ENCODE measurements at regions not wholly inside any gene's neighbourhood (a gene's known extent, or its start where the extent isn't known, plus 50 kb on each side); places are given as distances from the start of the nearest gene placed in this dataset.

GRCh38 chr18:34001376-34001775 lies 223.3 kb downstream of the NOL4 start:
- DNase-seq (ENCODE audit: extremely low read depth in 1 of 11, low read depth in 9 of 11, low spot score in 4 of 11) = no peak

DNA sequence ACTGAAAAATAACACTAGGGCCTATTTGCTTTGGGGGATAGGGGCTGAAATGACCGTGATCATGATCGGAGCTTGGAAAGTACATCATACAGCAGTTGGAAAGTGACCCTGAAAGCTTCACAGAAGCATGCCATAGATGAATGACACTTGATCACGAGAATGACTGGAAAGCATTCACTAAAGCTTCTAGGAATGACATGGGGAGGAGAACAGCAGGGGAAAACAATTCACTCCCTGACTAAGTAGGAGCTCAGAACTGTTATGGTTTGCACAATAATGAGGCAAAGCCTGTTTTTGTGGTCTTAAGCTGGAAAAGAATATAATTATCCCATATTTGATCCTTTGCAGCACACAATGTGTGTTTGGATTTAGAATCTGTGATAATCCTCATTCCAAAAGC lies 237.5 kb downstream of the NOL4 start:
- DNase-seq (ENCODE audit: extremely low read depth in 1 of 11, low read depth in 9 of 11, low spot score in 4 of 11) = no peak

- no peak for DNase-seq (ENCODE audit: extremely low read depth in 1 of 11, low read depth in 9 of 11, low spot score in 4 of 11)
Observed at GRCh38 chr18:33983126-33983525, 241.6 kb downstream of the NOL4 start.

GRCh38 chr18:33960417-33960816 lies 264.3 kb downstream of the NOL4 start:
- DNase-seq (ENCODE audit: extremely low read depth in 1 of 11, low read depth in 9 of 11, low spot score in 4 of 11) = no peak

- DNase-seq (ENCODE audit: extremely low read depth in 1 of 11, low read depth in 9 of 11, low spot score in 4 of 11) = no peak
Observed at GRCh38 chr18:33959609-33960008, 265.1 kb downstream of the NOL4 start.

DNA sequence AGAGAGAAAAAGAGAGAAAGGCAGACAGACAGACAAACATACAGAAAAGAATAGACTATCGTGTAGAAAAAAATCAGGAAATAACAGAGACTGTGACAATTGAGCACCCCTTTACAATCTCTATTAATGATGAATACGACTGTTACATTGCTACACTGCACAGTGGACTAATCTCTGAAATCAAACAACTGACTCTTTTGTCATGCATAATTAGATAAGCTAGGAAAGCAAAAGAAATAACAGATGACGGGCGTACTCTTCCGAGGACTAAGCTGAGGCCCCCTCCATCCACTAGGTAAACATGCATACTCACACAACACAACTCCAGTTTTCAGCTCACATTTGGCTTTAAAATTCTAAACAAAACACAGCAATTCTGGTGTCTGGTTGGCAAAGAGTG lies 267.0 kb downstream of the NOL4 start:
- no peak for DNase-seq (ENCODE audit: extremely low read depth in 1 of 11, low read depth in 9 of 11, low spot score in 4 of 11)

DNA sequence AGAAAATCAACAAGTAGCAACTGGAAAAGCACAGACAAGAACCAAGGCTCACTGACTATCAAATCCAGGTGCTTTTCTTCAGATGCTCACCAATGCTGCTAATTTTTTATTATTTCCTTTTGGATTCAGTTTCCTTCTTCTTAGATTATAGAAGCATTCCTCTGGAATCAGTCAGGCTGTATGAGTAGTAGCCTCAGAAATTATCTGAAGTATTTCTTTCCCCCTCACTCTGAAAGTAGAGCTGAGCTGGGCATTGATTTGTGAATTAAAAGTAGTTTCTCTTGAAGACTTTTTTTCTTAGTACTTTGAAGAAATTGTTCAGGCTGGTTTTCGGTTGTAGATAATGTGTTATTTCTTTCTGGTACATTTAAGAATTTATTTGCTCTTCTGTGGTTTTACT lies 273.7 kb downstream of the NOL4 start:
- no peak for DNase-seq (ENCODE audit: extremely low read depth in 1 of 11, low read depth in 9 of 11, low spot score in 4 of 11)

DNA sequence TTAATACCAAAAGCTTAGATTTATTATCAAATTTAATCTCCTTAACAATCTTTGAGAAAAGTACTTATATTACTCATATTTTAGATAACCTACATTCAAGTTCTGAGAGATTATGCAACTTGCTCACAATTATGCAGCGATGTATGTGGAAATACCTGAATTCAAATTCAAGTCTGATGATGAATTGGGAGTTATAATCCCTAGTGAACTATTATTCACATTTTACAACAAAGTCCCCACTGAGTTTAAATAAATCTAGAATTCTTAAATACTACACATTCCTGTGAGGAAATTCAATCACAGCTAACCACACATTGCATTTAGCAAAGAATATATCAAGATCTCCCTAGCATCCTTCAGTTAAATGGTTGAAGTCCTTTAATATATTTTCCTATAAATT lies 278.4 kb downstream of the NOL4 start:
- DNase-seq (ENCODE audit: extremely low read depth in 1 of 11, low read depth in 9 of 11, low spot score in 4 of 11) = no peak

GRCh38 chr18:33944493-33944892 lies 280.2 kb downstream of the NOL4 start:
- DNase-seq (ENCODE audit: extremely low read depth in 1 of 11, low read depth in 9 of 11, low spot score in 4 of 11) = no peak

DNA sequence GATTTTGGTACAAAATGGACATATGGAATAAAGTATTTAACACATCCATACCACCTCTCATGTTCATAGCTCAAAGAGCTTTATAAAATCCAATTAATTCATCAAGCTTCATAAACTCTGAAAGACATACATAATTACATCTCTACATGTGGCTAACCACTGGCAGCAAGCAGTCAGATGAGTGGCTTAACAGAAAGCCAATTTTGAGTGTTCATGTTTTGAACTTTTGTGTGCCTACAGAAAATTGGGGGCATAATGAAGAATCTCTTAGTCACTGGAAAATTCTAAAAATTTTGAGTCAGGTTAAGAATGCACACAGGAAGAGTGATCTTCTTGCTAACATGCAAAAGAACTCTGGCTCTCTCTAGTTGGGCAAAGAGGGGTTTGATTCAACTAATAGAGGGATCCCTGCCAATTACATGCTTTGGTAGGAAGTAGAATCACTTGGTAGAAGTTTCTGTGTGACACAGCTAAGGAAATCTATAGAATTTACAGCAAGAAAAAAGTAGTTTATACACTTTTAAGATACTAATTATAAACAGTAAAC lies 287.4 kb downstream of the NOL4 start:
- no peak for DNase-seq (ENCODE audit: extremely low read depth in 1 of 11, low read depth in 9 of 11, low spot score in 4 of 11)

GRCh38 chr18:33934258-33934657 lies 290.5 kb downstream of the NOL4 start:
- DNase-seq (ENCODE audit: extremely low read depth in 1 of 11, low read depth in 9 of 11, low spot score in 4 of 11) = no peak

- DNase-seq (ENCODE audit: extremely low read depth in 1 of 11, low read depth in 9 of 11, low spot score in 4 of 11) = no peak
Observed at GRCh38 chr18:33928231-33928630, 296.5 kb downstream of the NOL4 start.

DNA sequence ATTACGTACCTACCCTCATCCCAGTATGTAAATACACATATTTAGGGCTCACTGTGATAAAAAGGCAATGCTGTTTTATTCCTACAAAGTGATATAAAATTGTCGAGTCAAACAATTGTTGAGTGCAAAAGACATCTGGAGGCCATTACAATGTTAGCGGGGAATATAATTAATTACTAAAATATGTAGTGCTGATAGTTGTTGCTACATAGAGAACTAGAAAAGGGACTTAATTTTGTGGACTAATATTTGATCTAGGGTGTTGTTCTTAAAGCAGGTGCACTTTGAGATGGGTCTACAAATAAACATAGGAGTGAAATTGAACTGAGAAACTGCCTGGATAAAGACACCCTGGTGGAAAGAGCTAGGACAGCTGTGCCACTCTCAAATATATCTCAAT lies 300.1 kb downstream of the NOL4 start:
- no peak for DNase-seq (ENCODE audit: extremely low read depth in 1 of 11, low read depth in 9 of 11, low spot score in 4 of 11)

DNA sequence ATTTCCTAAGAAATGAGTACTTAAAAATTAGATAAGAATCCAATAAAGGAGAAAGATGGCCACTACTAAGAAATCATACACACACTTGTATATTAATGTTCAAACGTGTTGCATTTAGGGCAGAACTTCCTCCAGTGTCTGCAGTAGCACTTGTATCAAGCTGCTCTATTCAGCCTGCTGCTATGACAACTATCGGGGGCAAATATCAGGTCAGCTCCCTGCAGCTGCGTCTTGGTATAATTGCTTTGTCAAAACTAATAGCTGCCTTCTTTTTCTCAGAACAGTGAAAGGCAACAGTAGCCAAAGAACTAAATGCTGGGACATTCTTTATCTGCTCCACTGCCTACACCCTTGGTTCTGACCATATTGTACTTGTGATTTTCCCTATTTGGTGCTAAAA lies 300.7 kb downstream of the NOL4 start:
- DNase-seq (ENCODE audit: extremely low read depth in 1 of 11, low read depth in 9 of 11, low spot score in 4 of 11) = no peak

- DNase-seq (ENCODE audit: extremely low read depth in 1 of 11, low read depth in 9 of 11, low spot score in 4 of 11) = no peak
Observed at GRCh38 chr18:33918571-33918970, 306.1 kb downstream of the NOL4 start.

- DNase-seq (ENCODE audit: extremely low read depth in 1 of 11, low read depth in 9 of 11, low spot score in 4 of 11) = no peak
Observed at GRCh38 chr18:33916200-33916599, 308.5 kb downstream of the NOL4 start.

DNA sequence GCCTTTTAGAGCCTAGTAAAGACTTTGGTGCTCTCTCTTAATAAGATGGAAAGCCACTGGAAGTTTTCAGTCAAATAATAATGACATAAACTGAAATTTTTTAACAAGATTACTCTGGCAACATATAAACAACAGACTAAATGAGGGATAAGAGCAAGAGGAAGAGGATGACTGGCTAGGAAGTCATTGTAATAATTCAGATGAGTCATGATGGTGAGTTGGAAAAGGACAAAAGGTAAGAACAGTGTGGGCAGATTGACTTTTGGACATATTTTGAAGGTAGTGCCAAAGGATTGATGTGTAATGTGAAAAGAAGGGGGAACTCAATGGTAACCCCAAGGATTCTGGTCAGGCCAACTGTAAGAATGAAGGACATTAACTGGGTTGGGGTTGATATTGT lies 310.3 kb downstream of the NOL4 start:
- DNase-seq (ENCODE audit: extremely low read depth in 1 of 11, low read depth in 9 of 11, low spot score in 4 of 11) = no peak

- no peak for DNase-seq (ENCODE audit: extremely low read depth in 1 of 11, low read depth in 9 of 11, low spot score in 4 of 11)
Observed at GRCh38 chr18:33906046-33906445, 318.7 kb downstream of the NOL4 start.

- DNase-seq (ENCODE audit: extremely low read depth in 1 of 11, low read depth in 9 of 11, low spot score in 4 of 11) = no peak
Observed at GRCh38 chr18:33901894-33902512, 322.7 kb downstream of the NOL4 start.

- DNase-seq (ENCODE audit: extremely low read depth in 1 of 11, low read depth in 9 of 11, low spot score in 4 of 11) = no peak
Observed at GRCh38 chr18:33900638-33901037, 322.6 kb downstream of the ASXL3 start.

GRCh38 chr18:33898427-33898826 lies 320.4 kb downstream of the ASXL3 start:
- no peak for DNase-seq (ENCODE audit: extremely low read depth in 1 of 11, low read depth in 9 of 11, low spot score in 4 of 11)

All from renal cortex interstitium (tissue), 11 donors.